ENCODE measurements at regions not wholly inside any gene's neighbourhood (a gene's known extent, or its start where the extent isn't known, plus 50 kb on each side); places are given as distances from the start of the nearest gene placed in this dataset.

GRCh38 chr11:15519911-15520310 lies 405.2 kb downstream of the INSC start:
- no peak for TF ChIP-seq CTCF (IDR thresholded peaks at IDR 0.05; ENCODE audit: borderline replicate concordance, extremely low read depth, low read length, poor library complexity, severe bottlenecking)
- no peak for TF ChIP-seq EZH2 (IDR thresholded peaks at IDR 0.05; ENCODE audit: borderline replicate concordance, low read depth, low read length, severe bottlenecking)
